SK-N-SH treated with all-trans-retinoic acid at 6 μM for 48 hours (cell line): ENCODE measurements at regions not wholly inside any gene's neighbourhood (a gene's known extent, or its start where the extent isn't known, plus 50 kb on each side); places are given as distances from the start of the nearest gene placed in this dataset.

Source experiments
- ATAC-seq: fragments of 200-7000 bp; cut with Tn5 transposase; 3 replicates; pipeline ENCODE4 v1.9.1; 2020; ENCODE audit warnings: mild to moderate bottlenecking, moderate library complexity
- ARNTL ChIP-seq: fragments of 450-650 bp; formaldehyde crosslinking; IDR thresholded peaks from 2 replicates; pipeline ENCODE4 v1.5.0; 2020; ENCODE audit warnings: low read depth, mild to moderate bottlenecking, moderate library complexity, borderline replicate concordance
- OSR1 ChIP-seq: fragments of 250-450 bp; sonication (Bioruptor Pico); IDR thresholded peaks from 2 replicates; pipeline ENCODE4 v1.8.0; 2022; ENCODE audit warnings: moderate library complexity, mild to moderate bottlenecking, inconsistent platforms
- PPARA ChIP-seq: fragments of 250-450 bp; sonication (Bioruptor Pico); IDR thresholded peaks from 2 replicates; pipeline ENCODE4 v1.5.0; 2020; ENCODE audit warnings: mild to moderate bottlenecking, borderline replicate concordance
- RARB ChIP-seq: fragments of 250-450 bp; sonication (Bioruptor Pico); IDR thresholded peaks from 2 replicates; pipeline ENCODE4 v1.8.0; 2021; ENCODE audit warnings: mild to moderate bottlenecking, moderate library complexity
- SNAI2 ChIP-seq: fragments of 250-450 bp; sonication (Bioruptor Pico); IDR thresholded peaks from 2 replicates; pipeline ENCODE4 v1.5.0; 2020; ENCODE audit warnings: mild to moderate bottlenecking, moderate library complexity
- TCF4 ChIP-seq: fragments of 250-450 bp; sonication (Bioruptor Pico); IDR thresholded peaks from 2 replicates; pipeline ENCODE4 v1.8.0; 2021; ENCODE audit warnings: mild to moderate bottlenecking, moderate library complexity, borderline replicate concordance
- TOX ChIP-seq: fragments of 250-450 bp; sonication (Bioruptor Pico); IDR thresholded peaks from 2 replicates; pipeline ENCODE4 v1.8.0; 2021; ENCODE audit warnings: mild to moderate bottlenecking, moderate library complexity, borderline replicate concordance
- ZC3H10 ChIP-seq: fragments of 250-450 bp; sonication (Bioruptor Pico); IDR thresholded peaks from 2 replicates; pipeline ENCODE4 v1.5.1; 2021; ENCODE audit warnings: mild to moderate bottlenecking, moderate library complexity
- ZFP3 ChIP-seq: fragments of 250-450 bp; sonication (Bioruptor Pico); IDR thresholded peaks from 2 replicates; pipeline ENCODE4 v1.5.0; 2020; ENCODE audit warnings: mild to moderate bottlenecking, moderate library complexity
- ZNF565 ChIP-seq: fragments of 450-650 bp; formaldehyde crosslinking; conservative IDR thresholded peaks from 2 replicates; pipeline ENCODE4 v1.5.0; 2020; ENCODE audit warnings: low read depth, mild to moderate bottlenecking, moderate library complexity
- ZNF70 ChIP-seq: fragments of 450-650 bp; formaldehyde crosslinking; IDR thresholded peaks from 2 replicates; pipeline ENCODE4 v1.5.0; 2020; ENCODE audit warnings: mild to moderate bottlenecking, moderate library complexity
- TF ChIP-seq, protein P1 (sequence below): fragments of 250-450 bp; sonication (Bioruptor Pico); IDR thresholded peaks from 2 replicates; pipeline ENCODE4 v1.5.1; 2020; ENCODE audit warnings: low read depth, mild to moderate bottlenecking, moderate library complexity
- TF ChIP-seq, protein P2 (sequence below): fragments of 250-450 bp; sonication (Bioruptor Pico); IDR thresholded peaks from 2 replicates; pipeline ENCODE4 v1.8.0; 2021; ENCODE audit warnings: low read depth, mild to moderate bottlenecking, moderate library complexity, borderline replicate concordance
- TF ChIP-seq, protein P3 (sequence below): fragments of 250-450 bp; sonication (Bioruptor Pico); IDR thresholded peaks from 2 replicates; pipeline ENCODE4 v1.8.0; 2020; ENCODE audit warnings: mild to moderate bottlenecking, moderate library complexity, borderline replicate concordance
- TF ChIP-seq, protein P4 (sequence below): fragments of 250-450 bp; sonication (Bioruptor Pico); IDR thresholded peaks from 2 replicates; pipeline ENCODE4 v1.5.0; 2020; ENCODE audit warnings: mild to moderate bottlenecking, moderate library complexity
- TF ChIP-seq, protein P5 (sequence below): fragments of 250-450 bp; sonication (Bioruptor Pico); IDR thresholded peaks from 2 replicates; pipeline ENCODE4 v1.5.1; 2021; ENCODE audit warnings: mild to moderate bottlenecking, moderate library complexity

DNA sequence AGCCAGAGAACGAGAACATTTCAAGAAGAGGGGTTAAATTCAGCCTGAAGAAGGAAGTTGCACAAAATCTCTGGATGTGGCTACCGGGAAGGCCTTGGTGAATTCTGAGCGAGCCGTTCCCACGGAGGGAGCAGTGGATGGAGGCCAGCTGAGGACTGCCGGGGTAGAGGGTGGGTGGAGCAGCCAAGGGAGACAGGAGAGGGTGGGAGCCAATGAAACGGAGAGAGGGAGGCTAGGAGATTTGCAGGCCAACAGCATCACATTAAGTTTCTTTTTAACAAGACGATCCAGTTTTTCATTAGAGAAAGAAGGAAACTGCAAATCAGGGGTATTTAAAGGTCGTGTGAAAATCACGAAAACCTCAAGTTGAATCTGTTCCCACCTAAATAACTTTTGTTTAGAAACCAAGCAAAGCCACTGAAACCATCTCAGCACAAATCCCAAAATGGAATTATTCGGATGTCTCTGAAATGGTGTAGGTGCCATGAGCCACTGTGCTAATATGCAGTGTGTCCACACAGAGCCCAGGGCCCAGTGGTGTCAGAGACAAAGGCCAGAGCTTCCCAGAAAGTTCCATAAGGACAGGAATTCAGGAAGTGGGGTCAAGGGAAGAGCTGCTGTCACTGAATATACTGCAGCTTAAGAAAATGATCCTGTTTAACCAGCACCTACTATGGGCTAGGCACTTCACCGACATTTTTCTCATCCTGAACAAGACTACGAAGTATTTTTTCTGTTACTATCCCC is 59.7 kb upstream of the SLC35C1 start:
- ATAC-seq: no peak

DNA sequence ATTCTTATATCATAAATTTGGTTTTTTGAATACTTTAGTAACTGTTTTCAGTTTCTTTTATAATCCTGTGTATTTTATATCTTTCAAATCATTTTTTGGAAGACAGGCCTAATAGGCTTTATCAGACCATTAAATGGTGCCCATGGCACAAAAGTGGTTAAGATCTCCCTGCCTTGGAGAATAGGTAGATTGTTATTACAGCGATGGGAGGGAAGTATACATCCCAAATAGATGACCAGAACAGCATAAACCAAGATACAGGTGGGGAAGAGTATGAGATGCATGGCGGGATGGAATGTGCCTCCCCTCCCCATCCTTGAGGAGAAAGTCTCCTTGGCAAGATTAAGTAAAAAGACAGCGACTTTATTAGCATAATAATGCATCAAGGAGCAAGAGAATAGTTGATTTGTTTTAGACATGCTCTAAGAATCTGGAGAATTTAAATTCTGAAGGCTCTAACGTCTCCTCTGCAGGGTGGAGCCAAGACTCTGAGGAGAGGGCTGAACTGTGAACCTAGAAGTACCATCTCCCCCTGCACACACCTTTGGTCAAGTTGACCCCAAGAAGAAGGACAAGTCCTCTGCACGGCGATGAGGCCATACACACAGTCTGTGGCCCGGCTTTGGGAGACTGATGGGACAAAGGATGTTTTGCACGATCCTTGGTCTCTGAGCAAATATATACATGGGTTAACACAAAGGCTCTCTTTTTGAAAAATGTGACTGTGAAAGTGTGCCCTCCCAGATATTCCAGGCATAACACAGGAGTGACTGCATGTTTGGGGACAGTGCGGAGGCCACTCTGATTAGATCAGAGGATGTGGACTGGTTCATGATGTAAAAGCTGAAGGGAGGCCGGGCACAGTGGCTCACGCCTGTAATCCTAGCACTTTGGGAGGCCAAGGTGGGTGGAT is 61.1 kb upstream of the SLC35C1 start:
- TF ChIP-seq TOX (CRISPR knock-in tag) (no peak), PPARA (CRISPR knock-in tag) (no peak), ZC3H10 (no peak), RARB (CRISPR knock-in tag) (no peak)
- TF ChIP-seq, protein P1, sequence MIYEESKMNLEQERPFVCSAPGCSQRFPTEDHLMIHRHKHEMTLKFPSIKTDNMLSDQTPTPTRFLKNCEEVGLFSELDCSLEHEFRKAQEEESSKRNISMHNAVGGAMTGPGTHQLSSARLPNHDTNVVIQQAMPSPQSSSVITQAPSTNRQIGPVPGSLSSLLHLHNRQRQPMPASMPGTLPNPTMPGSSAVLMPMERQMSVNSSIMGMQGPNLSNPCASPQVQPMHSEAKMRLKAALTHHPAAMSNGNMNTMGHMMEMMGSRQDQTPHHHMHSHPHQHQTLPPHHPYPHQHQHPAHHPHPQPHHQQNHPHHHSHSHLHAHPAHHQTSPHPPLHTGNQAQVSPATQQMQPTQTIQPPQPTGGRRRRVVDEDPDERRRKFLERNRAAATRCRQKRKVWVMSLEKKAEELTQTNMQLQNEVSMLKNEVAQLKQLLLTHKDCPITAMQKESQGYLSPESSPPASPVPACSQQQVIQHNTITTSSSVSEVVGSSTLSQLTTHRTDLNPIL (CRISPR knock-in tag): no peak
- no peak for ATAC-seq

More for the DNA sequence above, 59.7 kb upstream of the SLC35C1 start:
- TF ChIP-seq PPARA (CRISPR knock-in tag) (no peak), ZNF70 (no peak), OSR1 (no peak), ZNF565 (CRISPR knock-in tag) (no peak), ARNTL (no peak), TCF4 (CRISPR knock-in tag) (no peak), ZC3H10 (no peak), TOX (CRISPR knock-in tag) (no peak), SNAI2 (no peak)
- TF ChIP-seq, protein P2, sequence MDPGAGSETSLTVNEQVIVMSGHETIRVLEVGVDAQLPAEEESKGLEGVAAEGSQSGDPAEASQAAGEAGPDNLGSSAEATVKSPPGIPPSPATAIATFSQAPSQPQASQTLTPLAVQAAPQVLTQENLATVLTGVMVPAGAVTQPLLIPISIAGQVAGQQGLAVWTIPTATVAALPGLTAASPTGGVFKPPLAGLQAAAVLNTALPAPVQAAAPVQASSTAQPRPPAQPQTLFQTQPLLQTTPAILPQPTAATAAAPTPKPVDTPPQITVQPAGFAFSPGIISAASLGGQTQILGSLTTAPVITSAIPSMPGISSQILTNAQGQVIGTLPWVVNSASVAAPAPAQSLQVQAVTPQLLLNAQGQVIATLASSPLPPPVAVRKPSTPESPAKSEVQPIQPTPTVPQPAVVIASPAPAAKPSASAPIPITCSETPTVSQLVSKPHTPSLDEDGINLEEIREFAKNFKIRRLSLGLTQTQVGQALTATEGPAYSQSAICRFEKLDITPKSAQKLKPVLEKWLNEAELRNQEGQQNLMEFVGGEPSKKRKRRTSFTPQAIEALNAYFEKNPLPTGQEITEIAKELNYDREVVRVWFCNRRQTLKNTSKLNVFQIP (CRISPR knock-in tag): no peak
- TF ChIP-seq, protein P3, sequence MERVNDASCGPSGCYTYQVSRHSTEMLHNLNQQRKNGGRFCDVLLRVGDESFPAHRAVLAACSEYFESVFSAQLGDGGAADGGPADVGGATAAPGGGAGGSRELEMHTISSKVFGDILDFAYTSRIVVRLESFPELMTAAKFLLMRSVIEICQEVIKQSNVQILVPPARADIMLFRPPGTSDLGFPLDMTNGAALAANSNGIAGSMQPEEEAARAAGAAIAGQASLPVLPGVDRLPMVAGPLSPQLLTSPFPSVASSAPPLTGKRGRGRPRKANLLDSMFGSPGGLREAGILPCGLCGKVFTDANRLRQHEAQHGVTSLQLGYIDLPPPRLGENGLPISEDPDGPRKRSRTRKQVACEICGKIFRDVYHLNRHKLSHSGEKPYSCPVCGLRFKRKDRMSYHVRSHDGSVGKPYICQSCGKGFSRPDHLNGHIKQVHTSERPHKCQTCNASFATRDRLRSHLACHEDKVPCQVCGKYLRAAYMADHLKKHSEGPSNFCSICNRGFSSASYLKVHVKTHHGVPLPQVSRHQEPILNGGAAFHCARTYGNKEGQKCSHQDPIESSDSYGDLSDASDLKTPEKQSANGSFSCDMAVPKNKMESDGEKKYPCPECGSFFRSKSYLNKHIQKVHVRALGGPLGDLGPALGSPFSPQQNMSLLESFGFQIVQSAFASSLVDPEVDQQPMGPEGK (CRISPR knock-in tag): no peak
- TF ChIP-seq, protein P4, sequence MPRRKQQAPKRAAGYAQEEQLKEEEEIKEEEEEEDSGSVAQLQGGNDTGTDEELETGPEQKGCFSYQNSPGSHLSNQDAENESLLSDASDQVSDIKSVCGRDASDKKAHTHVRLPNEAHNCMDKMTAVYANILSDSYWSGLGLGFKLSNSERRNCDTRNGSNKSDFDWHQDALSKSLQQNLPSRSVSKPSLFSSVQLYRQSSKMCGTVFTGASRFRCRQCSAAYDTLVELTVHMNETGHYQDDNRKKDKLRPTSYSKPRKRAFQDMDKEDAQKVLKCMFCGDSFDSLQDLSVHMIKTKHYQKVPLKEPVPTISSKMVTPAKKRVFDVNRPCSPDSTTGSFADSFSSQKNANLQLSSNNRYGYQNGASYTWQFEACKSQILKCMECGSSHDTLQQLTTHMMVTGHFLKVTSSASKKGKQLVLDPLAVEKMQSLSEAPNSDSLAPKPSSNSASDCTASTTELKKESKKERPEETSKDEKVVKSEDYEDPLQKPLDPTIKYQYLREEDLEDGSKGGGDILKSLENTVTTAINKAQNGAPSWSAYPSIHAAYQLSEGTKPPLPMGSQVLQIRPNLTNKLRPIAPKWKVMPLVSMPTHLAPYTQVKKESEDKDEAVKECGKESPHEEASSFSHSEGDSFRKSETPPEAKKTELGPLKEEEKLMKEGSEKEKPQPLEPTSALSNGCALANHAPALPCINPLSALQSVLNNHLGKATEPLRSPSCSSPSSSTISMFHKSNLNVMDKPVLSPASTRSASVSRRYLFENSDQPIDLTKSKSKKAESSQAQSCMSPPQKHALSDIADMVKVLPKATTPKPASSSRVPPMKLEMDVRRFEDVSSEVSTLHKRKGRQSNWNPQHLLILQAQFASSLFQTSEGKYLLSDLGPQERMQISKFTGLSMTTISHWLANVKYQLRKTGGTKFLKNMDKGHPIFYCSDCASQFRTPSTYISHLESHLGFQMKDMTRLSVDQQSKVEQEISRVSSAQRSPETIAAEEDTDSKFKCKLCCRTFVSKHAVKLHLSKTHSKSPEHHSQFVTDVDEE (CRISPR knock-in tag): no peak
- TF ChIP-seq, protein P1 (CRISPR knock-in tag): no peak
- TF ChIP-seq, protein P5, sequence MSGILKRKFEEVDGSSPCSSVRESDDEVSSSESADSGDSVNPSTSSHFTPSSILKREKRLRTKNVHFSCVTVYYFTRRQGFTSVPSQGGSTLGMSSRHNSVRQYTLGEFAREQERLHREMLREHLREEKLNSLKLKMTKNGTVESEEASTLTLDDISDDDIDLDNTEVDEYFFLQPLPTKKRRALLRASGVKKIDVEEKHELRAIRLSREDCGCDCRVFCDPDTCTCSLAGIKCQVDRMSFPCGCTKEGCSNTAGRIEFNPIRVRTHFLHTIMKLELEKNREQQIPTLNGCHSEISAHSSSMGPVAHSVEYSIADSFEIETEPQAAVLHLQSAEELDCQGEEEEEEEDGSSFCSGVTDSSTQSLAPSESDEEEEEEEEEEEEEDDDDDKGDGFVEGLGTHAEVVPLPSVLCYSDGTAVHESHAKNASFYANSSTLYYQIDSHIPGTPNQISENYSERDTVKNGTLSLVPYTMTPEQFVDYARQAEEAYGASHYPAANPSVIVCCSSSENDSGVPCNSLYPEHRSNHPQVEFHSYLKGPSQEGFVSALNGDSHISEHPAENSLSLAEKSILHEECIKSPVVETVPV (CRISPR knock-in tag): no peak

DNA sequence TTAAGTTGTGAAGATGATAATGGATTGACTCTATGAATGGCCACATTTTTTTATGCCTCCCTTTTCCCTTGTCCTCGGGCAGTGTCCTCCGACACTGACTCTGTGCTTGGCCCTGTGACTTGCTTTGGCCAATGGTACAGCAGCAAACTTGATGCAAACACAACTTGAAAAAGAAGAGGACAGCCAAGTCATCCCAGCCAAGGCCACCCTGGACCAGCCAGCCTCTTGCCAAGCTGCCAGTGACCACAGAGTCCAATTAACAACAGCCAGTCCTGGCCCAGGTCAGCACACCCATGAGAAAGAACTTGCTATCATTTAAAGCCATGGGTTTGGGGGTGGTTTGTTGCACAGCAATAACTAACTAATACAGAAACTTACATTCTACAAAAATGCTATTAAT is 63.4 kb upstream of the SLC35C1 start:
- no peak for ATAC-seq

More for the DNA sequence above, 63.4 kb upstream of the SLC35C1 start:
- no peak for TF ChIP-seq ARNTL
- TF ChIP-seq, protein P3 (CRISPR knock-in tag): no peak
- TF ChIP-seq ZFP3: no peak
- TF ChIP-seq TCF4 (CRISPR knock-in tag): no peak
- no peak for TF ChIP-seq ZNF70
